Neural cell (in vitro differentiated cells): ENCODE measurements at regions not wholly inside any gene's neighbourhood (a gene's known extent, or its start where the extent isn't known, plus 50 kb on each side); places are given as distances from the start of the nearest gene placed in this dataset.

Source experiments
- CTCF ChIP-seq: fragments of 450-650 bp; IDR thresholded peaks from 2 replicates; pipeline ENCODE4 v1.5.1; 2014; ENCODE audit warnings: antibody characterized with exemption, mild to moderate bottlenecking, moderate library complexity; ENCODE audit not compliant: poor library complexity, severe bottlenecking
- EP300 ChIP-seq: fragments of 450-650 bp; conservative IDR thresholded peaks from 2 replicates; pipeline ENCODE4 v1.6.1; 2014; ENCODE audit warnings: antibody characterized with exemption, mild to moderate bottlenecking, moderate library complexity; ENCODE audit not compliant: poor library complexity, severe bottlenecking
- EZH2 ChIP-seq: fragments of 200-600, 300-800 bp; shearing (Covaris generic), sonication (generic); IDR thresholded peaks from 2 replicates; pipeline ENCODE4 v1.6.1; 2014; ENCODE audit warnings: antibody characterized with exemption, low read length, borderline replicate concordance, mild to moderate bottlenecking; ENCODE audit not compliant: insufficient read depth, poor library complexity, severe bottlenecking
- POLR2AphosphoS5 ChIP-seq: IDR thresholded peaks from 2 replicates; pipeline ENCODE4 v1.6.1; 2012
- SMC3 ChIP-seq: fragments of 450-650 bp; conservative IDR thresholded peaks from 2 replicates; pipeline ENCODE4 v1.6.1; 2014; ENCODE audit warnings: antibody characterized with exemption, mild to moderate bottlenecking, moderate library complexity; ENCODE audit not compliant: poor library complexity
- TF ChIP-seq, protein P1 (sequence below): IDR thresholded peaks from 2 replicates; pipeline ENCODE4 v1.6.1; 2012; ENCODE audit warnings: borderline replicate concordance

DNA sequence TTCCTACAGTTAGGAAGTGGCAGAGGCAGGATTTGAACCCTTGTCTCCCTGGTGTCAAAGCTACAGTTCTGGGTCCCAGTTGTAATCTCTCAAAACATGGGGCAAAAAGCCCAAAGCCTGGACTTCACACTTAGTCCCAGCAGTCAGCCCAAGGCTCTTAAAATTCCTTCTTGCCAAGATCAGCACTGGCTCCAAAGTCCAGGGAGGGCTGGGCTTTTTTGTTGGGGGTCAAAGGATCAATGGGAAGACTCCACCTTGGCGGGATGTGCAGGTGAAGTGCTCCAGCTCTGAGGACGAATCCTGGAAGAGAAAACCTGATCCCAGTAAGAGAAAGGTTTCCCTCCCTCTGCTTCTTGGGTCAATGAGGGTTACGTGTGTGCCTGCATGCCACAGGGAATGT is 195.5 kb downstream of the HAPSTR1 start:
- TF ChIP-seq CTCF, result no peak
- no peak for TF ChIP-seq POLR2AphosphoS5
- no peak for TF ChIP-seq EP300
- TF ChIP-seq EZH2, result no peak
- no peak for TF ChIP-seq SMC3
- TF ChIP-seq, protein P1, sequence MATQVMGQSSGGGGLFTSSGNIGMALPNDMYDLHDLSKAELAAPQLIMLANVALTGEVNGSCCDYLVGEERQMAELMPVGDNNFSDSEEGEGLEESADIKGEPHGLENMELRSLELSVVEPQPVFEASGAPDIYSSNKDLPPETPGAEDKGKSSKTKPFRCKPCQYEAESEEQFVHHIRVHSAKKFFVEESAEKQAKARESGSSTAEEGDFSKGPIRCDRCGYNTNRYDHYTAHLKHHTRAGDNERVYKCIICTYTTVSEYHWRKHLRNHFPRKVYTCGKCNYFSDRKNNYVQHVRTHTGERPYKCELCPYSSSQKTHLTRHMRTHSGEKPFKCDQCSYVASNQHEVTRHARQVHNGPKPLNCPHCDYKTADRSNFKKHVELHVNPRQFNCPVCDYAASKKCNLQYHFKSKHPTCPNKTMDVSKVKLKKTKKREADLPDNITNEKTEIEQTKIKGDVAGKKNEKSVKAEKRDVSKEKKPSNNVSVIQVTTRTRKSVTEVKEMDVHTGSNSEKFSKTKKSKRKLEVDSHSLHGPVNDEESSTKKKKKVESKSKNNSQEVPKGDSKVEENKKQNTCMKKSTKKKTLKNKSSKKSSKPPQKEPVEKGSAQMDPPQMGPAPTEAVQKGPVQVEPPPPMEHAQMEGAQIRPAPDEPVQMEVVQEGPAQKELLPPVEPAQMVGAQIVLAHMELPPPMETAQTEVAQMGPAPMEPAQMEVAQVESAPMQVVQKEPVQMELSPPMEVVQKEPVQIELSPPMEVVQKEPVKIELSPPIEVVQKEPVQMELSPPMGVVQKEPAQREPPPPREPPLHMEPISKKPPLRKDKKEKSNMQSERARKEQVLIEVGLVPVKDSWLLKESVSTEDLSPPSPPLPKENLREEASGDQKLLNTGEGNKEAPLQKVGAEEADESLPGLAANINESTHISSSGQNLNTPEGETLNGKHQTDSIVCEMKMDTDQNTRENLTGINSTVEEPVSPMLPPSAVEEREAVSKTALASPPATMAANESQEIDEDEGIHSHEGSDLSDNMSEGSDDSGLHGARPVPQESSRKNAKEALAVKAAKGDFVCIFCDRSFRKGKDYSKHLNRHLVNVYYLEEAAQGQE, result no peak
